ENCODE measurements at regions not wholly inside any gene's neighbourhood (a gene's known extent, or its start where the extent isn't known, plus 50 kb on each side); places are given as distances from the start of the nearest gene placed in this dataset.

GRCh38 chr6:128736780-128737179, 146.2 kb upstream of the LAMA2 start (continued):
- TF ChIP-seq CHD7 (IDR thresholded peaks at IDR 0.05; ENCODE audit: low read depth, low read length) (no peak), AFF1 (IDR thresholded peaks at IDR 0.05; ENCODE audit: low read depth in 1 of 2, partially characterized antibody in 2 of 2) (no peak), ZNF134 (CRISPR knock-in tag; conservative IDR thresholded peaks at IDR 0.05) (no peak)
